Heart left ventricle (tissue), 16 donors: ENCODE measurements at regions not wholly inside any gene's neighbourhood (a gene's known extent, or its start where the extent isn't known, plus 50 kb on each side); places are given as distances from the start of the nearest gene placed in this dataset.

Source experiments
- ATAC-seq, 4 donors: fragments of 200-7000 bp; cut with Tn5 transposase; one replicate each; pipeline ENCODE4 v1.9.1; 2020 to 2022; ENCODE audit warnings: moderate library complexity in 4 of 4, mild to moderate bottlenecking in 3 of 4, moderate number of reproducible peaks in 1 of 4
- DNase-seq, 5 donors: peaks; one replicate each; pipeline ENCODE4 v3.0.0-alpha.2; 2020
- H3K27ac ChIP-seq, 12 donors: fragments of 200-600 bp; sonication (generic) in 4 of 12; one replicate each; pipeline versions ENCODE4 v1.5.0 to v1.8.0; 2016 to 2022; ENCODE audit warnings: mild to moderate bottlenecking in 2 of 12
- H3K27me3 ChIP-seq, 9 donors: fragments of 200-600 bp; sonication (generic) in 2 of 9; one replicate each; pipeline versions ENCODE4 v1.5.1 to v1.8.0; 2016 to 2022; ENCODE audit warnings: mild to moderate bottlenecking in 3 of 9
- H3K36me3 ChIP-seq, 9 donors: fragments of 200-600 bp; sonication (generic) in 2 of 9; one replicate each; pipeline versions ENCODE4 v1.5.0 to v1.8.0; 2018 to 2022; ENCODE audit warnings: mild to moderate bottlenecking in 2 of 9
- H3K4me1 ChIP-seq, 12 donors: fragments of 200-600 bp; sonication (generic) in 4 of 12; one replicate each; pipeline versions ENCODE4 v1.5.0 to v1.8.0; 2016 to 2022; ENCODE audit warnings: mild to moderate bottlenecking in 3 of 12
- H3K4me3 ChIP-seq, 12 donors: fragments of 200-600 bp; sonication (generic) in 4 of 12; one replicate each; pipeline versions ENCODE4 v1.5.0 to v1.8.0; 2017 to 2022; ENCODE audit warnings: mild to moderate bottlenecking in 9 of 12, moderate library complexity in 4 of 12
- H3K9me3 ChIP-seq, 12 donors: fragments of 200-600 bp; sonication (generic) in 4 of 12; one replicate each; pipeline versions ENCODE4 v1.5.0 to v1.8.0; 2016 to 2022; ENCODE audit warnings: mild to moderate bottlenecking in 1 of 12
- POLR2A ChIP-seq, 2 donors: fragments of 450-650 bp; IDR thresholded peaks; one replicate each; pipeline ENCODE4 v1.6.1; 2017; ENCODE audit warnings: antibody characterized with exemption in 2 of 2, mild to moderate bottlenecking in 2 of 2, moderate library complexity in 2 of 2
- WGBS, 4 donors: extraction: QIAGEN DNeasy Blood & Tissue Kit in 2 of 4; methylation state at CpG; one replicate each; pipeline versions ENCODE4 v1.1.5 to v1.1.7; 2013 to 2018; 5-methylcytosine and 5-hydroxymethylcytosine counted together
- intact Hi-C, 10 donors: fragments of 100-400 bp; cut with DNase I; formaldehyde crosslinking; loops; one replicate each; pipeline versions ENCODE4 v1.11.1 to v1.14.2; 2022
- TF ChIP-seq, protein P1 (sequence below), 12 donors: fragments of 200-600 bp; sonication (generic) in 4 of 12; IDR thresholded peaks; one replicate each; pipeline versions ENCODE4 v1.5.0 to v1.8.0; 2018 to 2022; ENCODE audit warnings: antibody characterized with exemption in 12 of 12, mild to moderate bottlenecking in 5 of 12
- donor health status: ischemic (EF 13 %, LVEDD 7.1; RV severe dilation, severe dysfunction).
- donor health status: healthy with polysubstance abuse.
- donor health status: DM: no; HTN: yes; CAD: no.
- donor health status: DM: no; HTN: no; CAD: no.
- donor health status: ischemic (EF 25% LVEDD 6.9; RV normal size, moderate dysfunction).
- donor health status: ischemic (EF 25% LVEDD 5.7; RV mildly dilated, moderate dysfunction).
- donor health status: healthy.
- donor health status: DM: yes; HTN: yes; CAD: no.
- donor health status: ischemic (EF 35%, LVEDD 5.7; RV mildly dilated, moderate dysfunction).
- donor health status: nonischemic (EF 11% LVEDD 7.7; RV severe dilation, severe dysfunction).
- donor health status: DM: yes; HTN: yes; CAD: no.
- donor health status: PGD.
- donor health status: ischemic (EF 29% LVEDD 5.4; RV normal size, mild dysfunction).
- donor health status: nonischemic (EF 23%, LVEDD 6.1; RV moderate dilation, normal function).

DNA sequence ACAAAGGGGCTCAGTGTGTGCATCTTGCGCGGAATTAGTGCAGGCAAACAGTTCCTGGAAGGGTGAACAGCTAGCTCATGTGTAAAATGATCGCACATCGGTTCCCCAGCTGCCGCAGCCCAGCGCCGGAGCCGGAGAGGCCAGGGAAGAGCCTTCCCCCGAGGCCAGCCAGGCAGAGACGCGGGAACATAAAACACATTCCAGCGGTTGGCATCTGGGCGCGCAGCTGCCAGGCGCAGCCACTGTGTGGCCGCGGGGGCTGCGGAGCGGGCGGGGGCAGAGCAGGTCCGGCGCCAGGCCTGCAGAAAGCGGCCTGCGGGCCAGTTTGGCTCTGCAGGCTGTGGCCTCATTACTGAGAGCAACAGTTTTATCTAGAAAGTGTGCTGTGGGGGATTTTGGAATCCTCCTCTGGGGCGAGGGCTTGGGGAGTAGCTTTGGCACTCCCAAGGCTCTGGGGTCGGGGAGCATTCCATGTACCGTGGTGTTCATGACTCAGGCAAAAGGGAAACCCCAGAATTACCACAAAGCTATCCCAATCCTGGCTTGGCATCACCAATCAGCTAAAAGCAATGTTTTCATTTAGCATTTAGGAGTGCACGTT is 74.3 kb downstream of the SAMD9 start:
- intact Hi-C loops = no loop called here
- DNase-seq = peak in 3 of 5 donors; percentile 34 to 63 (median 41)
- TF ChIP-seq POLR2A (IDR thresholded peaks at IDR 0.05) = no peak
- TF ChIP-seq, protein P1, sequence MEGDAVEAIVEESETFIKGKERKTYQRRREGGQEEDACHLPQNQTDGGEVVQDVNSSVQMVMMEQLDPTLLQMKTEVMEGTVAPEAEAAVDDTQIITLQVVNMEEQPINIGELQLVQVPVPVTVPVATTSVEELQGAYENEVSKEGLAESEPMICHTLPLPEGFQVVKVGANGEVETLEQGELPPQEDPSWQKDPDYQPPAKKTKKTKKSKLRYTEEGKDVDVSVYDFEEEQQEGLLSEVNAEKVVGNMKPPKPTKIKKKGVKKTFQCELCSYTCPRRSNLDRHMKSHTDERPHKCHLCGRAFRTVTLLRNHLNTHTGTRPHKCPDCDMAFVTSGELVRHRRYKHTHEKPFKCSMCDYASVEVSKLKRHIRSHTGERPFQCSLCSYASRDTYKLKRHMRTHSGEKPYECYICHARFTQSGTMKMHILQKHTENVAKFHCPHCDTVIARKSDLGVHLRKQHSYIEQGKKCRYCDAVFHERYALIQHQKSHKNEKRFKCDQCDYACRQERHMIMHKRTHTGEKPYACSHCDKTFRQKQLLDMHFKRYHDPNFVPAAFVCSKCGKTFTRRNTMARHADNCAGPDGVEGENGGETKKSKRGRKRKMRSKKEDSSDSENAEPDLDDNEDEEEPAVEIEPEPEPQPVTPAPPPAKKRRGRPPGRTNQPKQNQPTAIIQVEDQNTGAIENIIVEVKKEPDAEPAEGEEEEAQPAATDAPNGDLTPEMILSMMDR (IDR thresholded peaks at IDR 0.05) = no peak
- Histone ChIP-seq H3K27me3 (no peaks in the 10 kb centered on the region), H3K27ac (no peak overlapping the region), H3K4me1 (peaks cover 0 to 4% (median 0%) of the 10 kb centered on the region in 12 donors), H3K36me3 (no peaks in the 10 kb centered on the region), H3K4me3 (peak overlapping the region in 10 of 12 donors; percentile 8 to 44 (median 28)), H3K9me3 (no peaks in the 10 kb centered on the region)
- 32 to 65% (median 35%) methylated on average over 10 to 28 of the region's 28 CpGs for WGBS, 4 donors
- ATAC-seq = peak in 3 of 4 donors; percentile 33 to 53 (median 45)

DNA sequence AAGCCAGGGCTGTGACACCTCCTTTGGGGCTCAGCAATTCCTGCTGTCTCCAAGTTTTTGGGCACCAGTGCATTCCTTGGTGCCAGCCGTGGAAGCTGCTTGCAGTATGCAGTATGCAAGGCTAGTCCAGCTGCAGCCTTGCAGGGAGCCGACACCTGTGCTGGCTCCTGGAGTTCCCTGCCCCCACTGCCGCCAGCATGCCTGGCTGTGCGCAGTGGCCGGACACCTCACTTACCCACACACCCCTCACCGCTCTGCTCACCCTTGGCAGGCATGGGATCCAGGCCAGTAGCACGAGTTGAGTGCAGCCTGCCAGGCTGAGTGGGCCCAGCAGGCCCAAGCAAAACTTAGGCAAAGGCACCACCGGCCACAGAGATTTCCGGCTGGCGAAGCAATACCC is 77.4 kb downstream of the SAMD9 start:
- intact Hi-C loops = no loop called here
- Histone ChIP-seq H3K27me3 (no peaks in the 10 kb centered on the region), H3K9me3 (no peaks in the 10 kb centered on the region), H3K4me1 (peaks cover 0 to 4% (median 0%) of the 10 kb centered on the region in 12 donors), H3K4me3 (no peak overlapping the region), H3K36me3 (no peaks in the 10 kb centered on the region), H3K27ac (no peak overlapping the region)
- ATAC-seq (peak; percentile 15 to 89 (median 74)), DNase-seq (peak in 4 of 5 donors; percentile 30 to 72 (median 70))
- WGBS, 4 donors = 62 to 82% (median 71%) methylated on average over 8 to 10 of the region's 10 CpGs
- no peak for TF ChIP-seq POLR2A (IDR thresholded peaks at IDR 0.05)
- TF ChIP-seq, protein P1 (IDR thresholded peaks at IDR 0.05) = no peak

DNA sequence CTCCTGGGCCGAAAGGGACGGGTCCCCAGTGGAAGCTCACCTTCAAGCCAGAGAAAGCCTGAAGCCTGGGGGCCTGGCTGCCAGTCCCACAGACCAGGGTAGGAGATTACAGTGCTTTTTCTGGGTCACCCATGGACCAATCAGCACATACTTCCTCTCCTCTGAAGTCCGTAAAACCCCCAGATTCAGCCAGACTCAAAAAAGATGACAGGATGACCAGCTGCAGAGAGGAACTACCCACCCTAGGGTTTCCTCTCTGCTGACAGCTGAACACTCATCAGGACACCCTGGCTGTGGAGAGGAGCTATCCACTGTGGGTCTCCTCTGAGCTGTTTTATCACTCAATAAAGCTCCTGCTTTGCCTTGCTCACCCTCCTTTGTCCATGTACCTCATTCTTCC is 78.0 kb downstream of the SAMD9 start:
- 53 to 89% (median 81%) methylated on average over 3 of the region's 3 CpGs for WGBS, 4 donors

DNA sequence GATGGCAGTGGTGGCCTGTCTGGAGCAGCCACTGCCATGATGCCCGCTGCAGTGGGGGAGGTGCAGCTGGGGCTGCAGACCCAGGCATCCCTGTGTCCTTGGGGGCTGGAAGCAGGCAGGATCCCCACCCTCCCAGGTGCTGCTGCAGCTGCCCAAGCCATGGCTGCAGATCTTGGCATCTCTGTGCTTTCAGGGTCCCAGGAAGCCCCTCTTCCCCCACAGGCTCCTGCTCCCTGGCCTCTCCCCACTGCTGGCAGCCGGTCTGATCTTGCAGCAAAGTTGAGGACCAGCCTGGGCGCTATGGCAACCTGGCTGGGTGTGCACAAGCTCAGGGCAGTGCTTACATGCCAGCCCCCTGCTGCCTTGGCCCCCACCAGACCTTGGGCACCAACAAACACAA is 78.5 kb downstream of the SAMD9 start:
- peaks cover 0 to 4% (median 0%) of the 10 kb centered on the region in 12 donors for H3K4me1 ChIP-seq
- 89 to 93% (median 91%) methylated on average over 3 of the region's 3 CpGs for WGBS, 4 donors
- intact Hi-C loops = no loop called here
- H3K9me3 ChIP-seq = no peaks in the 10 kb centered on the region
- ATAC-seq (no peak), DNase-seq (no peak)
- no peak for TF ChIP-seq POLR2A (IDR thresholded peaks at IDR 0.05)
- TF ChIP-seq, protein P1 (IDR thresholded peaks at IDR 0.05) = no peak
- no peak overlapping the region for H3K4me3 ChIP-seq
- H3K27ac ChIP-seq = no peak overlapping the region
- H3K27me3 ChIP-seq = no peaks in the 10 kb centered on the region
- H3K36me3 ChIP-seq = no peaks in the 10 kb centered on the region

More for the DNA sequence above, 78.0 kb downstream of the SAMD9 start:
- no peak for TF ChIP-seq POLR2A (IDR thresholded peaks at IDR 0.05)
- TF ChIP-seq, protein P1 (IDR thresholded peaks at IDR 0.05) = no peak
- peaks cover 0 to 4% (median 0%) of the 10 kb centered on the region in 12 donors for H3K4me1 ChIP-seq
- H3K27ac ChIP-seq = no peak overlapping the region
- H3K4me3 ChIP-seq = no peak overlapping the region
- no peaks in the 10 kb centered on the region for H3K27me3 ChIP-seq
- intact Hi-C loops = no loop called here
- DNase-seq (no peak), ATAC-seq (no peak)
- no peaks in the 10 kb centered on the region for H3K36me3 ChIP-seq
- H3K9me3 ChIP-seq = no peaks in the 10 kb centered on the region
